NCI-H2107 treated with DMSO at 0.1 percent for 48 hours (cell line): ENCODE measurements at regions not wholly inside any gene's neighbourhood (a gene's known extent, or its start where the extent isn't known, plus 50 kb on each side); places are given as distances from the start of the nearest gene placed in this dataset.

Experiments used
- DNase-seq: peaks from one replicate; lab custom pipeline; 2025; ENCODE audit not compliant: unreplicated experiment; lab: John Stamatoyannopoulos, UW

GRCh38 chr1:68332041-68332440 is 99.7 kb upstream of the WLS start:
- DNase-seq = no peak

- no peak for DNase-seq
These were observed 99.0 kb upstream of the WLS start for GRCh38 chr1:68331117-68331865.

- no peak for DNase-seq
These were observed 98.1 kb upstream of the WLS start for GRCh38 chr1:68330391-68330790.

- DNase-seq = no peak
These were observed 96.9 kb upstream of the WLS start for GRCh38 chr1:68329096-68329835.

- no peak for DNase-seq
These were observed 96.2 kb upstream of the WLS start for GRCh38 chr1:68328490-68328889.

- no peak for DNase-seq
These were observed 95.1 kb upstream of the WLS start for GRCh38 chr1:68327414-68327813.

GRCh38 chr1:68326481-68326880 is 94.2 kb upstream of the WLS start:
- no peak for DNase-seq

- no peak for DNase-seq
These were observed 92.0 kb upstream of the WLS start for GRCh38 chr1:68324316-68324715.

- DNase-seq = no peak
These were observed 90.7 kb upstream of the WLS start for GRCh38 chr1:68322837-68323687.

GRCh38 chr1:68322096-68322495 is 89.8 kb upstream of the WLS start:
- no peak for DNase-seq

- DNase-seq = no peak
These were observed 88.9 kb upstream of the WLS start for GRCh38 chr1:68321084-68321685.

GRCh38 chr1:68320349-68320748 is 88.0 kb upstream of the WLS start:
- no peak for DNase-seq

GRCh38 chr1:68319907-68320306 is 87.6 kb upstream of the WLS start:
- no peak for DNase-seq

GRCh38 chr1:68317543-68317942 is 85.2 kb upstream of the WLS start:
- no peak for DNase-seq

GRCh38 chr1:68314151-68314780 is 81.9 kb upstream of the WLS start:
- peak; percentile 79 for DNase-seq

- peak; percentile 79 for DNase-seq
These were observed 81.4 kb upstream of the WLS start for GRCh38 chr1:68313735-68314134.

- peak; percentile 12 for DNase-seq
These were observed 75.7 kb upstream of the WLS start for GRCh38 chr1:68308034-68308433.

- DNase-seq = no peak
These were observed 75.1 kb upstream of the WLS start for GRCh38 chr1:68307378-68307787.

- DNase-seq = no peak
These were observed 69.2 kb upstream of the WLS start for GRCh38 chr1:68301471-68302001.

GRCh38 chr1:68294367-68295066 is 62.2 kb upstream of the WLS start:
- DNase-seq = no peak
